ENCODE measurements at regions not wholly inside any gene's neighbourhood (a gene's known extent, or its start where the extent isn't known, plus 50 kb on each side); places are given as distances from the start of the nearest gene placed in this dataset.

- no peak overlapping the region for H3K27ac ChIP-seq
- TF ChIP-seq CTCF (IDR thresholded peaks at IDR 0.05), result no peak
- no peak for TF ChIP-seq ZFX (IDR thresholded peaks at IDR 0.05; ENCODE audit: borderline replicate concordance)
These were observed 420.1 kb upstream of the MEF2C start for GRCh38 chr5:89303033-89303480.

- TF ChIP-seq CTCF (IDR thresholded peaks at IDR 0.05) (no peak), ZFX (IDR thresholded peaks at IDR 0.05; ENCODE audit: borderline replicate concordance) (no peak)
- no peak overlapping the region for H3K27ac ChIP-seq
These were observed 419.3 kb upstream of the MEF2C start for GRCh38 chr5:89302102-89302891.

- H3K27ac ChIP-seq, result no peak overlapping the region
- TF ChIP-seq ZFX (IDR thresholded peaks at IDR 0.05; ENCODE audit: borderline replicate concordance) (no peak), CTCF (IDR thresholded peaks at IDR 0.05) (no peak)
These were observed 418.5 kb upstream of the MEF2C start for GRCh38 chr5:89301321-89302025.

GRCh38 chr5:89300426-89300970 is 417.5 kb upstream of the MEF2C start:
- no peak overlapping the region for H3K27ac ChIP-seq
- TF ChIP-seq ZFX (IDR thresholded peaks at IDR 0.05; ENCODE audit: borderline replicate concordance), result no peak
- no peak for TF ChIP-seq CTCF (IDR thresholded peaks at IDR 0.05)

GRCh38 chr5:89299998-89300397 is 417.0 kb upstream of the MEF2C start:
- TF ChIP-seq ZFX (IDR thresholded peaks at IDR 0.05; ENCODE audit: borderline replicate concordance) (no peak), CTCF (IDR thresholded peaks at IDR 0.05) (no peak)
- no peak overlapping the region for H3K27ac ChIP-seq

GRCh38 chr5:89297066-89297465 is 414.1 kb upstream of the MEF2C start:
- no peak overlapping the region for H3K27ac ChIP-seq
- TF ChIP-seq ZFX (IDR thresholded peaks at IDR 0.05; ENCODE audit: borderline replicate concordance), result no peak

- TF ChIP-seq ZFX (IDR thresholded peaks at IDR 0.05; ENCODE audit: borderline replicate concordance) (no peak), CTCF (IDR thresholded peaks at IDR 0.05) (no peak)
- H3K27ac ChIP-seq, result no peak overlapping the region
These were observed 410.8 kb upstream of the MEF2C start for GRCh38 chr5:89293810-89294209.
